IPS-18c (cell line): ENCODE measurements at regions not wholly inside any gene's neighbourhood (a gene's known extent, or its start where the extent isn't known, plus 50 kb on each side); places are given as distances from the start of the nearest gene placed in this dataset.
"Not testable (repeated sequence)": the region's sequence is repeated elsewhere in the genome, so short reads cannot be mapped to it uniquely, and the experiment has no call there.

Experiments
- H3K4me3 ChIP-seq: 2 replicates; pipeline ENCODE4 v1.7.0; 2013; ENCODE audit warnings: low read depth, mild to moderate bottlenecking, low read length, moderate library complexity; ENCODE audit not compliant: insufficient read depth
- H3K9me3 ChIP-seq: one replicate; pipeline ENCODE4 v1.6.1; 2013; ENCODE audit warnings: mild to moderate bottlenecking, low read length, moderate library complexity; ENCODE audit not compliant: control insufficient read depth, insufficient read depth

DNA sequence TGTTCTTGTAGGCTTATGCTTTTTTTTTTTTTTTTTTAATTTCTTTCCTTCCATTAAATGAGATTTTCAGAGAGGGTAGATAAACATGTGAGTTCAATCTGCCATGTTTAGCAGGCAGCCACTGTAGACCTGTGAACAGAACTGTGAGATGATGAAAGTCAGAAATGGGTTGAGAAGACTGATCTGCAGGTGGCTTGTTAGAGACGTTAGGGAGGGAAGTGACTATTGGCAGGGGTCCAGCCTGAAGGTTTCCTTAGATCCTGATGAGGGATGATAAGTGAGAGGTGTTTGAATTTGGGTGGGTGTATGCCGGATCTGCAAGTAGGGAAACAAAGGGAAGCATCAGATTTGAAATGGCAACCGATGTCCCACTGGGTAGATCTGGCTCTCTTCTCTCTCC is 157.8 kb downstream of the HS3ST3B1 start:
- no peaks in the 10 kb centered on the region for H3K9me3 ChIP-seq
- no peak overlapping the region for H3K4me3 ChIP-seq

GRCh38 chr17:14454746-14455145 is 153.9 kb downstream of the HS3ST3B1 start:
- peaks cover 2% of the 10 kb centered on the region for H3K9me3 ChIP-seq

DNA sequence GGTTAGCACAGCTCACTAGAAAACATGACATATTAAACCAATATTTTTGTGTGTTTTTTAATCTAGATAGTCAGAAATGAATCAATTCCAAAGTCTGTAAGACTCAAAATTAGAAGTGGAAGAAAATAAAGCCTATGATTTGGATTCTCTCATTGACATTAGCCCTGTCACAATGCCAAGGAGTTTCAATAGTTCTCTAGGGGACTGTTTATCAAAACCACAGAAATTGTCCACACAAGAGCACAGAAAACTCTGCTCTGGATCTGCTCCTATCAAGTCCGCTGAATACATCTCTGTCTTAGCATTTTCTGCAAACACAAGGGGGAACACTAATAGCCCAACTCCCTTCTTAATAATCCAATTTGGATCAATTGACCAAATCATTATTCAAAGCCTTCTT is 152.0 kb downstream of the HS3ST3B1 start:
- H3K9me3 ChIP-seq: peaks cover 2% of the 10 kb centered on the region
- H3K4me3 ChIP-seq: no peak overlapping the region

More at GRCh38 chr17:14454746-14455145, 153.9 kb downstream of the HS3ST3B1 start:
- no peak overlapping the region for H3K4me3 ChIP-seq

GRCh38 chr17:14451729-14452191 is 150.9 kb downstream of the HS3ST3B1 start:
- peaks cover 2% of the 10 kb centered on the region for H3K9me3 ChIP-seq
- H3K4me3 ChIP-seq: no peak overlapping the region; the same call in 1 of the 2 replicates

GRCh38 chr17:14448818-14449217 is 147.9 kb downstream of the HS3ST3B1 start:
- Histone ChIP-seq H3K9me3 (peaks cover 2% of the 10 kb centered on the region), H3K4me3 (no peak overlapping the region)

DNA sequence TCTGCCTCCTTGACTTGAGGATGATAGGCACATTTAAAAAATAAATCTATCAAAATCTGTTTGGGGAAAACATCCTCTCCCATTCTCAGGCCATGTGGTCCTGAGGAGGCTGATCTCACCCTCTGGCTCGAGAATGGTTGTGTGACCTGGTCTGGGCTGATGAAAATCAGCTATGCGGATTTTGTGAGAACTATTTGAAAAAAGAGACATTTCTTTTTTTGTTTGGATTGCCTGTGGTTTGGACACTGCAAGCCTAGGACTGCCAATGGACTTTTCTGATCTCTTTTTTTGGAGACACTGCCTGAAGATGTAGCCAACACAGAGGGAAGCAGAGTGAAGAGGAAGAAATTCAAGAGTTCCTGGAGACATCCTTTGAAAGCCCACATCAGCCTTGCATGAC is 145.9 kb downstream of the HS3ST3B1 start:
- H3K9me3 ChIP-seq: no peaks in the 10 kb centered on the region
- H3K4me3 ChIP-seq: no peak overlapping the region

GRCh38 chr17:14444915-14445314 is 144.0 kb downstream of the HS3ST3B1 start:
- no peak overlapping the region for H3K4me3 ChIP-seq
- no peaks in the 10 kb centered on the region for H3K9me3 ChIP-seq

DNA sequence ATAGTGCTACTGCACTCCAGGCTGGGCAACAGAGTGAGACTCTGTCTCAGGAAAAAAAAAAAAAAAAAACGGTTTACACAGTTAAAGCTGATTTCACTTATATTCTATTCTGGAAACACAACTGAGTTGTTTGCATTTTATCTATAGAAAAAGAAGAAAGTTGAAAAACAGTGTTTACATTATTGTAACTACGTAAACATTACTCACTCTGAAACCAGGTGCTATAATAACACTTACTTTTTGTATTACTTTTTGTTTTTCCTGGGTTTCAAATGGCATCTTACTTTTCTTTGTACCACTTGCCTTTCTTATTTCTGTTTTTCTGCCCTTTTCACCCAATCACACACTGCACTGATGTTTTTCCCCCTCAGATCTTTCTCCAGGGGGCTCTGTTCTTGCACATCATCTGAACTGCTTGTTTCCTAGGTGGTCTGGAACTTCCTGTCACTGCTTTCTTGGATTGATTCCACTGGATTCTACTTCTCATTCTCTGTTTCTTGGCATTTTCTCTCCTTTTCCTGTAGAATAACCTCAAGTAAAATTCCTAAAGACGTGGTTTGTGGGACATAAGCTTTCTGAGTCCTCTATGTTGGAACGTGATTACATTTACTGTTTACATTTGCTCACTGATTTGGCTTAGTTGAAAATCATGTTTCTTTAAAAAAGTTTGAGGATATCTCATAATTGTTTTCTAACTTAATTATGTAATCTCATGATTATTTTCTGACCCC is 142.1 kb downstream of the HS3ST3B1 start:
- Histone ChIP-seq H3K9me3 (no peaks in the 10 kb centered on the region), H3K4me3 (no peak overlapping the region)

- no peak overlapping the region for H3K4me3 ChIP-seq
- no peaks in the 10 kb centered on the region for H3K9me3 ChIP-seq
Measured at GRCh38 chr17:14437176-14437575, 136.3 kb downstream of the HS3ST3B1 start.

GRCh38 chr17:14436266-14436665 is 135.4 kb downstream of the HS3ST3B1 start:
- Histone ChIP-seq H3K9me3 (no peaks in the 10 kb centered on the region), H3K4me3 (no peak overlapping the region)

DNA sequence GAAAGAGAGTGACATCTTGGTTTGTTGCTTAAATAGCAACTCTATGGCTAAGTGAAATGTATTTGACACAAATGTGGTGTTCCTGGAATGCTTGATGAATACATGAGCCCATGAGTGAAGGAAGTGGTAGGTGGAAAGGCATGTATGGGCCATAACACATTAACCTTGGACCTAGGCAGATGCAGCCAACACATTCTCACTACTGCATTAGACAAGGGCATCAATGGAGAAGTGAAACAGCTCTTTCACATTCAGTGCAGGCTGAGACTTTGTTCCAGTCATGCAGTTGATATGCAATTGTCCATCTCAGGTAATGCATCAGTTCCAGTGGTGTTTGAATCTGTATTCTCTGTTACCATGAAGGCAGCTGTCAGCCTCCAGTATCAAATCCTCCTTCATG is 133.6 kb downstream of the HS3ST3B1 start:
- Histone ChIP-seq H3K4me3 (no peak overlapping the region), H3K9me3 (peaks cover 2% of the 10 kb centered on the region)

DNA sequence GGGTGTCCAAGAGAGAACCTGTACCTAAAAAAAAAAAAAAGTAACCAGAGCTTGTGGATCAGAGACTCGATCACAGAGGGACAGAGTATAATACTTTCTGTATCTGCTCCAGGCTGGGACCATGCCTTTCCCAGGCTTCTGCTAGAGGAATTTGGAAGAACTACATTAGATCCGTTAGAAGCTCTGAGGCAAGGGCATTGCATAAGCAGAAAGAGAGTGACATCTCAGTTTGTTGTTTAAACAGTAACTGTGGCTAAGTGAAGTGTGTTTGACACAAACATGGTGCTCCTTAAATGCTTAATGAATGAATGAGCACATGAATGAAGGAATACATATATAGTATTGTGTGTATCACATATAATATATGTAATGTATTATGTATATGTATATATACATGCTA is 131.2 kb downstream of the HS3ST3B1 start:
- peaks cover 2% of the 10 kb centered on the region for H3K9me3 ChIP-seq
- no peak overlapping the region for H3K4me3 ChIP-seq

DNA sequence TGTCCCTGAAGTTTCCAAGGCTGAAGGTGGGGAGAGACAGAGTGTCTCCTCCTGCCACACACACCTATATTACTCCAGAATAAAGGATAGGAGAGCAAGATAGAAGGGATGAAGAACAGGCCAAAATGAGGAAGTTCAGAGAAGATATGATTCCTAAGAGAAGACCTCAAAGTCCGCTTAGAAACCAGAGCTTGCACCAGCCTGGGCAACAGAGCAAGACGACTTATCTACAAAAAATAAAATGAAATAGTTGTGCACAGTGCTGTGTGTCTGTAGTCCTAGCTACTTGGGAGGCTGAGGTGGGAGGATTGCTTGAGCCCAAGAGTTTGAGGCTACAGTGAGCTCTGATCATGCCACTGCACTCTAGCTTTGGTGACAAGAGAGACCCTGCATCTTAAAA is 128.2 kb downstream of the HS3ST3B1 start:
- Histone ChIP-seq H3K4me3 (no peak overlapping the region), H3K9me3 (peaks cover 2% of the 10 kb centered on the region)

DNA sequence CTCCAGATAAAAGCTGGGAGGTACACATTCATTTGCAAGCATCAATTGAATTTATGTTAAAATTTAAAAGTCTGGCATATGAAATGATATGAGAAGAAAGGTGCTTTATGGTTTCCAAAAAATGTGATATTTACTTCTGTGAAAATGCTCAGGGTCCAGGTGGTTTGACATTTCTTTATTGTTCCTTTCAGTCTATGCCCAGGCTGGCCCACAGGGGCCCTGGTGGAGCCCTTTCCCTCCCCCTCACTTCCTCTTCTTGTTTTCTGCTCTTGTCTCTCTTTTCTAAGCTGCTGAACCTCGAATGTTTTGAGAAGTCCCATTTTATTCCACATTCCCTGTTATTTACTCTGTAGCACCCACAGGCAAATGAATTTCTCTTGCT is 127.8 kb downstream of the HS3ST3B1 start:
- no peak overlapping the region for H3K4me3 ChIP-seq
- H3K9me3 ChIP-seq: peaks cover 2% of the 10 kb centered on the region

DNA sequence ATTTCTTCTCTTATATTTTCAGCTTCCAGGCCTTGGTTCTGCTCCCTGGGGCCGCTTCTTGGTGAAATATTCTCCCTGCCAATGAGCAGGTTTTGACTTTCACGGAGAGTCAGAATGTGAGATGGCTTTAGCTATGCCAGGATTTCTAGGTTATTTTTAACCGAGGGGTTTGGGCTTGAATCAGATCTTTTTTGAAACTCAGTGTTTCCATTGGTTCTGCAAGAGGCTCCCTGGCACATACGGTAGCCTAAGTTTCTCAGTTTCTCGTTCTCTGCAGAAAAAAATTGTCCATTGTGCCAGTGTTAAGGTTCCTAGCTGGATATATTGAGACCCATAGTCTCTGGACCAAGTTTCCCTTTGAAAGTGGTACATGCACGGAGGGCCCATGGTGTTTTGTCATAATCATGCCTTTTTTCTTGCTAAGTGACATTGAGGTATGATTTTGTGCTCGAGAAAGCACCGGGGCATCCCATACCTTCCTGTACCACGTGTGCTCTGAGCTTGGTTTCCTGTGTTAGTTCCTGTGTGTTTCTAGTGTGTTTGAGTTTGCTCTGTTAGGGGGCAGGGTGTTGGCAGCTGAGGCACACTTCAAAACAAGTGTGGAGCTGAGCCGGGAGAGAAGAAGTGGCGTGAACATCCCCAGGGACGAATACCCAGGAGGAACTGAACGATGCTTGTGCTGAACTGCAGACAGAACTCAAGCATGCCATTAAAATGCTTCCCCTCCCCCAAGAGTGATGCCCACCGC is 127.2 kb downstream of the HS3ST3B1 start:
- H3K9me3 ChIP-seq: peaks cover 2% of the 10 kb centered on the region
- no peak overlapping the region for H3K4me3 ChIP-seq

DNA sequence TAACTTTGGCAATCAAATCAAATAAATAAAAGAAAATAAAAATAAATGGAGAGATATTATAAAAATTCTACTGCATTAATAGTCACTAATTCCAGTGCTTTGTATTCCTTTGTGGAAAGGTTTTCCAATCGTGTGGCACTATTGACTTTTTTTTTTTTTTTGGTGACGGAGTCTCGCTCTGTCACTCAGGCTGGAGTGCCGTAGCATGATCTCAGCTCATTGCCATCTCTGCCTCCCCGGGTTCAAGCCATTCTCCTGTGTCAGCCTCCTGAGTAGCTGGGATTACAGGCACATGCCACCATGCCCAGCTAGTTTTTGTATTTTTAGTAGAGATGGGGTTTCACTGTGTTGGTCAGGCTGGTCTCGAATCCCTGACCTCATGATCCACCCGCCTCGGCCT is 122.3 kb downstream of the HS3ST3B1 start:
- not testable (repeated sequence) for H3K4me3 ChIP-seq, H3K9me3 ChIP-seq

- Histone ChIP-seq H3K4me3 (no peak overlapping the region), H3K9me3 (no peaks in the 10 kb centered on the region)
Measured at GRCh38 chr17:14417336-14417735, 116.5 kb downstream of the HS3ST3B1 start.

GRCh38 chr17:14409292-14409691 is 108.4 kb downstream of the HS3ST3B1 start:
- Histone ChIP-seq H3K4me3 (no peak overlapping the region), H3K9me3 (peaks cover 2% of the 10 kb centered on the region)
